SK-N-SH treated with all-trans-retinoic acid at 6 μM for 48 hours (cell line): ENCODE measurements at regions not wholly inside any gene's neighbourhood (a gene's known extent, or its start where the extent isn't known, plus 50 kb on each side); places are given as distances from the start of the nearest gene placed in this dataset.

Source experiments
- ARNTL ChIP-seq: fragments of 450-650 bp; formaldehyde crosslinking; IDR thresholded peaks from 2 replicates; pipeline ENCODE4 v1.5.0; 2020; ENCODE audit warnings: low read depth, mild to moderate bottlenecking, moderate library complexity, borderline replicate concordance
- BACH2 ChIP-seq: fragments of 250-450 bp; sonication (Bioruptor Pico); IDR thresholded peaks from 2 replicates; pipeline ENCODE4 v1.9.0; 2021; ENCODE audit warnings: mild to moderate bottlenecking, borderline replicate concordance
- CREB5 ChIP-seq: fragments of 250-450 bp; sonication (Bioruptor Pico); IDR thresholded peaks from 2 replicates; pipeline ENCODE4 v1.5.1; 2020; ENCODE audit warnings: low read depth, mild to moderate bottlenecking, moderate library complexity
- OSR1 ChIP-seq: fragments of 250-450 bp; sonication (Bioruptor Pico); IDR thresholded peaks from 2 replicates; pipeline ENCODE4 v1.8.0; 2022; ENCODE audit warnings: moderate library complexity, mild to moderate bottlenecking, inconsistent platforms
- PATZ1 ChIP-seq: fragments of 250-450 bp; sonication (Bioruptor Pico); IDR thresholded peaks from 2 replicates; pipeline ENCODE4 v1.8.0; 2020; ENCODE audit warnings: mild to moderate bottlenecking, moderate library complexity, borderline replicate concordance
- POU6F1 ChIP-seq: fragments of 250-450 bp; sonication (Bioruptor Pico); IDR thresholded peaks from 2 replicates; pipeline ENCODE4 v1.8.0; 2021; ENCODE audit warnings: low read depth, mild to moderate bottlenecking, moderate library complexity, borderline replicate concordance
- SNAI2 ChIP-seq: fragments of 250-450 bp; sonication (Bioruptor Pico); IDR thresholded peaks from 2 replicates; pipeline ENCODE4 v1.5.0; 2020; ENCODE audit warnings: mild to moderate bottlenecking, moderate library complexity
- TCF4 ChIP-seq: fragments of 250-450 bp; sonication (Bioruptor Pico); IDR thresholded peaks from 2 replicates; pipeline ENCODE4 v1.8.0; 2021; ENCODE audit warnings: mild to moderate bottlenecking, moderate library complexity, borderline replicate concordance
- TSHZ2 ChIP-seq: fragments of 250-450 bp; sonication (Bioruptor Pico); IDR thresholded peaks from 2 replicates; pipeline ENCODE4 v1.5.0; 2020; ENCODE audit warnings: mild to moderate bottlenecking, moderate library complexity
- ZC3H10 ChIP-seq: fragments of 250-450 bp; sonication (Bioruptor Pico); IDR thresholded peaks from 2 replicates; pipeline ENCODE4 v1.5.1; 2021; ENCODE audit warnings: mild to moderate bottlenecking, moderate library complexity
- ZFP3 ChIP-seq: fragments of 250-450 bp; sonication (Bioruptor Pico); IDR thresholded peaks from 2 replicates; pipeline ENCODE4 v1.5.0; 2020; ENCODE audit warnings: mild to moderate bottlenecking, moderate library complexity
- ZNF565 ChIP-seq: fragments of 450-650 bp; formaldehyde crosslinking; conservative IDR thresholded peaks from 2 replicates; pipeline ENCODE4 v1.5.0; 2020; ENCODE audit warnings: low read depth, mild to moderate bottlenecking, moderate library complexity

GRCh38 chr2:139359818-139360217, 579.6 kb upstream of the NXPH2 start:
- TF ChIP-seq ZC3H10 (CRISPR knock-in tag) (no peak), OSR1 (CRISPR knock-in tag) (no peak), SNAI2 (CRISPR knock-in tag) (no peak), BACH2 (CRISPR knock-in tag) (no peak), ZFP3 (CRISPR knock-in tag) (no peak), TSHZ2 (no peak), CREB5 (CRISPR knock-in tag) (no peak), TCF4 (CRISPR knock-in tag) (no peak), ARNTL (CRISPR knock-in tag) (no peak), POU6F1 (CRISPR knock-in tag) (no peak), PATZ1 (CRISPR knock-in tag) (no peak), ZNF565 (CRISPR knock-in tag) (no peak)
